IMR-90 (cell line): ENCODE measurements at regions not wholly inside any gene's neighbourhood (a gene's known extent, or its start where the extent isn't known, plus 50 kb on each side); places are given as distances from the start of the nearest gene placed in this dataset.
A peak's percentile ranks its signal among the peaks of the same experiment; 100 is the strongest.

Source experiments
- ATAC-seq: fragments of 200-7000 bp; cut with Tn5 transposase; 2 replicates; pipeline ENCODE4 v1.9.1; 2020; ENCODE audit warnings: low read depth, mild to moderate bottlenecking, moderate library complexity
- BruUV-seq: library from RNA; stranded (reverse); fragments of 400-500 nt; replicated peaks from 2 replicates; lab custom pipeline; 2021; lab: Mats Ljungman, UMichigan
- CTCF ChIA-PET: fragments of 300-600 bp; formaldehyde crosslinking; extraction: SDS; loops from one replicate; lab custom pipeline; 2021; ENCODE audit warnings: antibody characterized with exemption; lab: Yijun Ruan, JAX
- POLR2A ChIA-PET: fragments of 300-600 bp; sonication (Branson Sonifier 250); formaldehyde crosslinking; loops from one replicate; lab custom pipeline; 2022; ENCODE audit warnings: antibody characterized with exemption; ENCODE audit not compliant: unreplicated experiment; lab: Charles Lee
- DNase-seq: peaks from one replicate; pipeline ENCODE4 v3.0.0; 2013
- H2AFZ ChIP-seq: replicated peaks from 2 replicates; pipeline ENCODE3; 2013; ENCODE audit warnings: low read length, mild to moderate bottlenecking; ENCODE audit not compliant: poor library complexity
- H2AK5ac ChIP-seq: 2 replicates; pipeline ENCODE4 v1.6.1; 2013; ENCODE audit warnings: low read depth, low read length, inconsistent platforms
- H2AK9ac ChIP-seq: replicated peaks from 2 replicates; pipeline ENCODE3; 2013; ENCODE audit warnings: mild to moderate bottlenecking, low read depth, low read length, moderate library complexity; ENCODE audit not compliant: poor library complexity
- H2BK120ac ChIP-seq: 2 replicates; pipeline ENCODE4 v1.6.1; 2013; ENCODE audit warnings: low read depth, low read length, inconsistent platforms
- H2BK15ac ChIP-seq: 3 replicates; pipeline ENCODE4 v1.6.1; 2013; ENCODE audit warnings: low read depth, low read length, inconsistent platforms
- H2BK20ac ChIP-seq: 2 replicates; pipeline ENCODE4 v1.6.1; 2013; ENCODE audit warnings: low read depth, mild to moderate bottlenecking, inconsistent platforms, low read length, moderate library complexity
- H2BK5ac ChIP-seq: 2 replicates; pipeline ENCODE4 v1.6.1; 2013; ENCODE audit warnings: mild to moderate bottlenecking, low read depth, low read length, inconsistent platforms; ENCODE audit not compliant: poor library complexity, severe bottlenecking
- H3K14ac ChIP-seq: replicated peaks from 2 replicates; pipeline ENCODE4 v1.6.1; 2013; ENCODE audit warnings: low read depth, low read length, inconsistent platforms
- H3K18ac ChIP-seq: 2 replicates; pipeline ENCODE4 v1.6.1; 2013; ENCODE audit warnings: low read depth, low read length, control low read depth
- H3K23ac ChIP-seq: 2 replicates; pipeline ENCODE4 v1.6.1; 2013; ENCODE audit warnings: low read depth, low read length, inconsistent platforms
- H3K27ac ChIP-seq: 2 replicates; pipeline ENCODE4 v1.5.1; 2013; ENCODE audit warnings: mild to moderate bottlenecking, control low read depth, low read length; ENCODE audit not compliant: insufficient read depth
- H3K27me3 ChIP-seq: 2 replicates; pipeline ENCODE4 v1.6.1; 2013; ENCODE audit warnings: low read length; ENCODE audit not compliant: control insufficient read depth, insufficient read depth
- H3K36me3 ChIP-seq: 2 replicates; pipeline ENCODE4 v1.6.1; 2013; ENCODE audit warnings: low read length, mixed read lengths; ENCODE audit not compliant: control insufficient read depth, insufficient read depth
- H3K4ac ChIP-seq: 2 replicates; pipeline ENCODE4 v1.6.1; 2013; ENCODE audit warnings: low read depth, low read length, inconsistent platforms
- H3K4me1 ChIP-seq: 2 replicates; pipeline ENCODE4 v1.6.1; 2013; ENCODE audit warnings: low read length, mixed read lengths; ENCODE audit not compliant: control insufficient read depth, insufficient read depth
- H3K4me2 ChIP-seq: 2 replicates; pipeline ENCODE4 v1.6.1; 2013; ENCODE audit warnings: low read depth, mild to moderate bottlenecking, control low read depth, low read length, moderate library complexity
- H3K4me3 ChIP-seq: 2 replicates; pipeline ENCODE4 v1.5.1; 2013; ENCODE audit warnings: low read depth, mild to moderate bottlenecking, control low read depth, low read length, moderate library complexity; ENCODE audit not compliant: insufficient read depth
- H3K56ac ChIP-seq: 2 replicates; pipeline ENCODE4 v1.6.1; 2013; ENCODE audit warnings: low read length, inconsistent platforms; ENCODE audit not compliant: insufficient read depth; ENCODE audit errors: extremely low read depth
- H3K79me1 ChIP-seq, 2 experiments: 2 replicates each; pipeline ENCODE4 v1.6.1; 2013; ENCODE audit warnings: low read length in 2 of 2, inconsistent platforms in 1 of 2, low read depth in 1 of 2
- H3K9ac ChIP-seq: 2 replicates; pipeline ENCODE4 v1.6.1; 2013; ENCODE audit warnings: low read depth, low read length, control low read depth
- H3K9me1 ChIP-seq: 2 replicates; pipeline ENCODE4 v1.6.1; 2013; ENCODE audit warnings: low read length, inconsistent platforms; ENCODE audit not compliant: insufficient read depth
- H3K9me3 ChIP-seq: 2 replicates; pipeline ENCODE4 v1.6.1; 2013; ENCODE audit warnings: low read length; ENCODE audit not compliant: control insufficient read depth, insufficient read depth
- H4K20me1 ChIP-seq: 2 replicates; pipeline ENCODE4 v1.6.1; 2013; ENCODE audit warnings: low read length, inconsistent platforms; ENCODE audit not compliant: insufficient read depth
- H4K5ac ChIP-seq: 2 replicates; pipeline ENCODE4 v1.6.1; 2013; ENCODE audit warnings: mild to moderate bottlenecking, low read depth, low read length, control low read depth
- H4K8ac ChIP-seq, 2 experiments: 2 replicates each; pipeline ENCODE4 v1.6.1; 2013; ENCODE audit warnings: low read depth in 2 of 2, low read length in 2 of 2, control low read depth in 1 of 2, inconsistent platforms in 1 of 2
- H4K91ac ChIP-seq: 2 replicates; pipeline ENCODE4 v1.6.1; 2013; ENCODE audit warnings: low read depth, low read length, inconsistent platforms; ENCODE audit not compliant: insufficient read depth
- CEBPB ChIP-seq: IDR thresholded peaks from 2 replicates; pipeline ENCODE4 v1.6.1; 2012; ENCODE audit warnings: low read depth, low read length, improper control_type of control experiment
- CTCF ChIP-seq: conservative IDR thresholded peaks from 2 replicates; pipeline ENCODE4 v1.5.1; 2012; ENCODE audit warnings: mild to moderate bottlenecking, low read depth, low read length, improper control_type of control experiment
- FOS ChIP-seq: fragments of 150-350 bp; IDR thresholded peaks from 2 replicates; pipeline ENCODE4 v1.6.1; 2016; ENCODE audit warnings: low read depth, low read length
- MXI1 ChIP-seq: IDR thresholded peaks from 2 replicates; pipeline ENCODE4 v1.6.1; 2012; ENCODE audit warnings: low read depth, mild to moderate bottlenecking, low read length, moderate library complexity, borderline replicate concordance
- NFE2L2 ChIP-seq: fragments of 150-350 bp; IDR thresholded peaks from 2 replicates; pipeline ENCODE4 v1.6.1; 2016; ENCODE audit warnings: low read depth, mild to moderate bottlenecking, low read length
- RAD21 ChIP-seq: IDR thresholded peaks from 2 replicates; pipeline ENCODE4 v1.6.1; 2012; ENCODE audit warnings: low read length, improper control_type of control experiment
- RCOR1 ChIP-seq: IDR thresholded peaks from 2 replicates; pipeline ENCODE4 v1.6.1; 2012; ENCODE audit warnings: mild to moderate bottlenecking, low read length, improper control_type of control experiment; ENCODE audit not compliant: insufficient replicate concordance
- RFX5 ChIP-seq: IDR thresholded peaks from 2 replicates; pipeline ENCODE4 v1.8.0; 2012; ENCODE audit warnings: low read depth, mild to moderate bottlenecking, low read length, moderate library complexity
- WGBS, 2 experiments: methylation state at CpG; one replicate each; pipeline versions ENCODE4 v1.1.5 to v1.1.7; 2013; ENCODE audit warnings: missing lambda C conversion rate in 2 of 2; ENCODE audit not compliant: insufficient read length in 1 of 2; ENCODE audit errors: extremely low coverage in 2 of 2; 5-methylcytosine and 5-hydroxymethylcytosine counted together
- dilution Hi-C: fragments of 300-500 bp; cut with HindIII; formaldehyde crosslinking; loops from one replicate; pipeline ENCODE4 v1.14.3; 2018; ENCODE audit warnings: low sequenced_read_pairs; ENCODE audit not compliant: unreplicated experiment
- in situ Hi-C: fragments of 300-500 bp; cut with MboI; formaldehyde crosslinking; loops from 3 replicates; pipeline ENCODE4 v1.14.3; 2019; ENCODE audit warnings: low sequenced_read_pairs, inconsistent platforms, mixed read lengths
- intact Hi-C: fragments of 100-400 bp; cut with micrococcal nuclease; formaldehyde crosslinking; loops from 2 replicates; pipeline ENCODE4 v1.10.0; 2022

GRCh38 chr2:146927080-146927711 lies 917.6 kb upstream of the ACVR2A start:
- 10% methylated on average over 2 of the region's 3 CpGs; no CpG with 5 or more reads in 1 of the 2 experiments for WGBS, 2 experiments
- BruUV-seq = no TSS peak
- Histone ChIP-seq H3K4me2 (no peak overlapping the region), H3K23ac (no peak overlapping the region), H4K20me1 (no peaks in the 10 kb centered on the region), H4K91ac (no peak overlapping the region), H2AFZ (no peak overlapping the region), H4K8ac (no peak overlapping the region), H4K5ac (no peak overlapping the region), H3K36me3 (no peaks in the 10 kb centered on the region), H3K9ac (no peak overlapping the region), H3K27ac (no peak overlapping the region), H3K18ac (no peak overlapping the region), H3K4ac (no peak overlapping the region), H2BK15ac (no peak overlapping the region), H2BK5ac (no peak overlapping the region), H2AK5ac (no peak overlapping the region), H3K4me3 (no peak overlapping the region), H2AK9ac (no peak overlapping the region), H3K14ac (no peak overlapping the region), H3K9me1 (no peaks in the 10 kb centered on the region), H2BK120ac (no peak overlapping the region), H3K4me1 (no peaks in the 10 kb centered on the region), H2BK20ac (no peak overlapping the region), H3K79me1 (no peaks in the 10 kb centered on the region), H3K56ac (no peak overlapping the region), H3K9me3 (no peaks in the 10 kb centered on the region), H3K27me3 (no peaks in the 10 kb centered on the region)
- DNase-seq (peak; percentile 31), ATAC-seq (peak; percentile 99)
- POLR2A ChIA-PET = no interaction called here
- CTCF ChIA-PET = interaction anchor here (0.7 to 1.0 kb wide), 3 partner anchors 9 to 983 kb away, joined by 3 read pairs; no protein-coding TSS in a partner anchor
- intact Hi-C loops = loop anchor here (1.0 to 5.0 kb wide), 4 partner anchors 105 to 984 kb away; no protein-coding TSS in a partner anchor
- dilution Hi-C loops = no loop called here
- in situ Hi-C loops = loop anchor here (10.0 kb wide), 1 partner anchor 988 kb away; no protein-coding TSS in a partner anchor
- no peak for TF ChIP-seq RCOR1
- no peak for TF ChIP-seq FOS
- TF ChIP-seq CTCF = peak; percentile 34
- no peak for TF ChIP-seq MXI1
- TF ChIP-seq CEBPB = no peak
- no peak for TF ChIP-seq RFX5
- TF ChIP-seq RAD21 = peak; percentile 43; the same call in 1 of the 2 replicates
- no peak for TF ChIP-seq NFE2L2
